CD14-positive monocyte (primary cell): ENCODE measurements at regions not wholly inside any gene's neighbourhood (a gene's known extent, or its start where the extent isn't known, plus 50 kb on each side); places are given as distances from the start of the nearest gene placed in this dataset.

Experiments used
- DNase-seq, 3 donors: peaks; one replicate each; pipeline ENCODE4 v3.0.0-alpha.2; 2011 to 2022
- H2AFZ ChIP-seq: 2 replicates; pipeline ENCODE4 v1.6.0; 2012; ENCODE audit warnings: mild to moderate bottlenecking, low read depth, low read length, inconsistent platforms; ENCODE audit not compliant: insufficient read depth, poor library complexity, severe bottlenecking
- H3K27ac ChIP-seq, 2 donors: 1 replicate in 1 of 2; 2 replicates in 1 of 2; pipeline ENCODE4 v1.5.1; 2012 to 2013; ENCODE audit warnings: low read length in 2 of 2, control low read depth in 1 of 2, inconsistent platforms in 1 of 2, low read depth in 1 of 2, mild to moderate bottlenecking in 1 of 2
- H3K27me3 ChIP-seq, 2 donors: one replicate each; pipeline versions ENCODE4 v1.6.0 to v1.6.1; 2011 to 2013; ENCODE audit warnings: low read length in 2 of 2; ENCODE audit not compliant: control insufficient read depth in 2 of 2, insufficient read depth in 2 of 2
- H3K36me3 ChIP-seq, 2 donors: replicated peaks in 1 of 2; 1 replicate in 1 of 2; 2 replicates in 1 of 2; pipeline versions ENCODE4 v1.5.1 to v1.6.1; 2012 to 2013; ENCODE audit warnings: low read length in 2 of 2, control low read depth in 1 of 2, inconsistent platforms in 1 of 2, mild to moderate bottlenecking in 1 of 2; ENCODE audit not compliant: insufficient read depth in 2 of 2, control insufficient read depth in 1 of 2
- H3K4me1 ChIP-seq, 2 donors: 1 replicate in 1 of 2; 2 replicates in 1 of 2; pipeline versions ENCODE4 v1.5.1 to v1.6.1; 2012 to 2013; ENCODE audit warnings: low read length in 2 of 2, control low read depth in 1 of 2, inconsistent platforms in 1 of 2, mild to moderate bottlenecking in 1 of 2, moderate library complexity in 1 of 2; ENCODE audit not compliant: insufficient read depth in 2 of 2, control insufficient read depth in 1 of 2
- H3K4me2 ChIP-seq: replicated peaks from 2 replicates; pipeline ENCODE3; 2012; ENCODE audit warnings: low read length, moderate library complexity, mild to moderate bottlenecking; ENCODE audit not compliant: poor library complexity, severe bottlenecking; ENCODE audit errors: extremely low read depth
- H3K4me3 ChIP-seq, 3 experiments: fragments of 200-600 bp in 1 of 3; sonication (generic) in 1 of 3; replicated peaks in 1 of 3; 1 replicate in 2 of 3; 2 replicates in 1 of 3; pipeline ENCODE4 v1.5.1; 2011 to 2013; ENCODE audit warnings: low read length in 3 of 3, mild to moderate bottlenecking in 3 of 3, control low read depth in 2 of 3, low read depth in 2 of 3, inconsistent platforms in 1 of 3, moderate library complexity in 1 of 3
- H3K79me2 ChIP-seq: 2 replicates; pipeline ENCODE4 v1.6.0; 2012; ENCODE audit warnings: mild to moderate bottlenecking, control low read depth, inconsistent platforms, low read length, moderate library complexity; ENCODE audit not compliant: insufficient read depth
- H3K9ac ChIP-seq: 2 replicates; pipeline ENCODE4 v1.6.0; 2017; ENCODE audit warnings: low read length, mild to moderate bottlenecking; ENCODE audit not compliant: insufficient read depth, poor library complexity, severe bottlenecking
- H3K9me3 ChIP-seq, 2 donors: replicated peaks in 1 of 2; 1 replicate in 1 of 2; 2 replicates in 1 of 2; pipeline versions ENCODE4 v1.5.1 to v1.6.1; 2012 to 2013; ENCODE audit warnings: low read length in 2 of 2, control low read depth in 1 of 2; ENCODE audit not compliant: control insufficient read depth in 1 of 2, insufficient read depth in 1 of 2
- H4K20me1 ChIP-seq: 2 replicates; pipeline ENCODE4 v1.6.0; 2012; ENCODE audit warnings: mild to moderate bottlenecking, low read length, control low read depth, moderate library complexity; ENCODE audit not compliant: insufficient read depth
- H3K27ac Mint-ChIP-seq, 7 donors: one replicate each; pipeline ENCODE4 v1.8.0; 2020; ENCODE audit warnings: mild to moderate bottlenecking in 7 of 7, mixed read lengths in 7 of 7, moderate library complexity in 6 of 7, inconsistent platforms in 2 of 7
- H3K27me3 Mint-ChIP-seq, 3 donors: one replicate each; pipeline ENCODE4 v1.8.0; 2021 to 2022; ENCODE audit warnings: low read depth in 3 of 3, mild to moderate bottlenecking in 3 of 3, mixed read lengths in 3 of 3, moderate library complexity in 3 of 3, inconsistent platforms in 1 of 3
- H3K36me3 Mint-ChIP-seq, 2 donors: one replicate each; pipeline ENCODE4 v1.8.0; 2020; ENCODE audit warnings: mixed read lengths in 2 of 2, inconsistent platforms in 1 of 2, mild to moderate bottlenecking in 1 of 2
- H3K4me1 Mint-ChIP-seq: one replicate; pipeline ENCODE4 v1.8.0; 2020; ENCODE audit warnings: mild to moderate bottlenecking, mixed read lengths
- H3K4me3 Mint-ChIP-seq, 2 donors: one replicate each; pipeline ENCODE4 v1.8.0; 2020; ENCODE audit warnings: mild to moderate bottlenecking in 2 of 2, mixed read lengths in 2 of 2, moderate library complexity in 1 of 2
- H3K9me3 Mint-ChIP-seq, 7 donors: one replicate each; pipeline ENCODE4 v1.8.0; 2020 to 2022; ENCODE audit warnings: mixed read lengths in 7 of 7, mild to moderate bottlenecking in 6 of 7, moderate library complexity in 6 of 7, inconsistent platforms in 2 of 7
- CTCF ChIP-seq: fragments of 200-600 bp; IDR thresholded peaks from one replicate; pipeline ENCODE4 v1.8.0; 2022; ENCODE audit warnings: antibody characterized with exemption, mild to moderate bottlenecking
- WGBS: methylation state at CpG from one replicate; pipeline ENCODE4 v1.1.5; 2013; ENCODE audit warnings: missing lambda C conversion rate; ENCODE audit not compliant: insufficient coverage; 5-methylcytosine and 5-hydroxymethylcytosine counted together
- intact Hi-C, 2 donors: fragments of 100-400 bp; cut with micrococcal nuclease; formaldehyde crosslinking; loops; one replicate each; pipeline versions ENCODE4 v1.15.0 to v1.15.1; 2023

DNA sequence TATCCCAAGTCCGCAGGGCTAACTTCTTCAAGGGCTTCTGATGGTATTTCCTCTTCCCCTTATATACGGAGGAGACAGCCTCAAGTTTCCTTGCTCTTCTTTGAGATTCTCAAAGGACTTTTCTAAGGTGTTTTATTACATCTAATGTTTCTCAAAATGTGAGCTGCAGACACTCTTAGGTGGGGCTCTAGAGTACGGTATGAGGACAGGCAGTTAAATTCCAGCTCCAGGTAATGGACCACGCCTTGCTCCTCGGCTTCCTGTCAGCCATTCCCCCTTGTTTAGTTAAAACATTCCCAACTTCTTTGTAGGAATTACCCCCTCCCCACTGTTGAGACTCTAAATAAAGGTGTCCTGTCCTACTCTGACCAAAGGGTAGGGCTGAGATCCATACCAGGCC is 131.9 kb downstream of the IRS1 start:
- Histone ChIP-seq H3K27ac (no peak overlapping the region), H3K4me3 (no peak overlapping the region), H3K4me1 (no peaks in the 10 kb centered on the region), H4K20me1 (no peaks in the 10 kb centered on the region), H3K9ac (no peak overlapping the region), H3K36me3 (no peaks in the 10 kb centered on the region), H3K9me3 (no peaks in the 10 kb centered on the region), H3K79me2 (no peaks in the 10 kb centered on the region), H2AFZ (no peak overlapping the region), H3K4me2 (no peak overlapping the region), H3K27me3 (peaks cover 0 to 13% of the 10 kb centered on the region in 2 donors)
- H3K4me1 Mint-ChIP-seq, result no peaks in the 10 kb centered on the region
- WGBS, result 60% methylated on average over 1 of the region's 5 CpGs
- no peak for DNase-seq
- H3K36me3 Mint-ChIP-seq, result no peaks in the 10 kb centered on the region
- no peak overlapping the region for H3K27ac Mint-ChIP-seq
- H3K27me3 Mint-ChIP-seq, result peaks cover 12 to 29% (median 13%) of the 10 kb centered on the region in 3 donors
- H3K4me3 Mint-ChIP-seq, result no peak overlapping the region
- intact Hi-C loops, result no loop called here
- H3K9me3 Mint-ChIP-seq, result peaks cover 0 to 4% (median 0%) of the 10 kb centered on the region in 7 donors
- TF ChIP-seq CTCF, result no peak

DNA sequence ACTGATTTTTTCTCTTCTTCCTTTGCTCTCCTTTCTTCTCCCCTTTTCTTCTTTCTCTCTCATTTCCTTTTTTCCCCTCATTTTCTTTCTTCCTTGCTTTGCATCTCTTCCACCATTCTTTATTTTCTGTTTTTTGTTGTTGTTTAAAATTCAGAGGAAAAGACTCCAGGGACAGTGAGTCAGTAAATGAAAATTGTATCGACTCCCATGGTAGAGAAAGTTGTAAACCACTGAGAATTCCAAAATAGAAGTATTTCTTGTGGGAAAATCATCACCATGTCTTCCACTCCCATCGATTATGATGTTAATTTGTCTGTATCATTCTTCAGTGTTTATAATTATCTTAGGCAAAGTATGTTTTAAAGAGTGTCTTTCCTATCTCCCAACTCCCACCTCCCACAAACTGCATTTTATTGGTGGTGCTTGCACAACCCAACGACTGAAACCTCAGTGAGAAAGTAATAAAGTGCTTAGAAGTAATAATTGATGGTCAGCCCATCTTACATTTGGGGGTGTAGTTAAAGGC is 134.3 kb downstream of the IRS1 start:
- WGBS, result no CpG with 5 or more reads among the region's 3 CpGs
- no peak for DNase-seq
- no peaks in the 10 kb centered on the region for H3K79me2 ChIP-seq
- Mint-ChIP-seq H3K27me3 (peaks cover 12 to 29% (median 19%) of the 10 kb centered on the region in 3 donors), H3K27ac (no peak overlapping the region), H3K4me1 (peaks cover 2% of the 10 kb centered on the region), H3K36me3 (no peaks in the 10 kb centered on the region), H3K4me3 (no peak overlapping the region), H3K9me3 (peaks cover 0 to 7% (median 2%) of the 10 kb centered on the region in 7 donors)
- no peak overlapping the region for H3K9ac ChIP-seq
- peaks cover 0 to 11% of the 10 kb centered on the region in 2 donors for H3K27me3 ChIP-seq
- H2AFZ ChIP-seq, result no peak overlapping the region
- intact Hi-C loops, result no loop called here
- H3K4me3 ChIP-seq, result no peak overlapping the region
- no peak overlapping the region for H3K27ac ChIP-seq
- no peaks in the 10 kb centered on the region for H4K20me1 ChIP-seq
- no peak for TF ChIP-seq CTCF
- H3K36me3 ChIP-seq, result no peaks in the 10 kb centered on the region
- H3K4me1 ChIP-seq, result no peaks in the 10 kb centered on the region
- H3K9me3 ChIP-seq, result no peaks in the 10 kb centered on the region
- H3K4me2 ChIP-seq, result no peak overlapping the region
